ENCODE measurements at regions not wholly inside any gene's neighbourhood (a gene's known extent, or its start where the extent isn't known, plus 50 kb on each side); places are given as distances from the start of the nearest gene placed in this dataset.

DNA sequence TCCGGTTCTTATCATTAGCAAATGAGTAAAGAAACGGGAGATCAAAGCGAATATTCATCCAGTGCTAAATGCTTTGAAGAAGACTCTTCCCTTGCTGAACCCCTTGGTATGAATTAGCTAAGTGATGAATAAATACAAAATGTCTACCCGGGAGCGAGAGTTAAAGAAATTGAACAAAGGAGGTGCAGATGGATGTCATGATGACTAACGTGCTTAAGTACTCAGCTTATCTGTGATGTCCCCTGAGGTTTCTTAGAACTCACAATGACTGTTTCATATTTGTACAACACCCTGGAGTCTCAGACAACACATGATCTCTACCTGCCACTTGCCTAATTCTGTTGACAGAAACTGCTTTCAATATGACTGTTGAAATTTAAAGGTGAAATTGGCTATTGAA is 148.5 kb downstream of the TMEM200C start:
- H3K27me3 Mint-ChIP-seq: no peaks in the 10 kb centered on the region
- no peak overlapping the region for H3K4me3 Mint-ChIP-seq
- no peaks in the 10 kb centered on the region for H3K36me3 Mint-ChIP-seq
- no peaks in the 10 kb centered on the region for H3K9me3 Mint-ChIP-seq
- no peak overlapping the region for H3K27ac Mint-ChIP-seq
- no peaks in the 10 kb centered on the region for H3K4me1 Mint-ChIP-seq
- CTCF ChIA-PET: no interaction called here
- no peak for DNase-seq

DNA sequence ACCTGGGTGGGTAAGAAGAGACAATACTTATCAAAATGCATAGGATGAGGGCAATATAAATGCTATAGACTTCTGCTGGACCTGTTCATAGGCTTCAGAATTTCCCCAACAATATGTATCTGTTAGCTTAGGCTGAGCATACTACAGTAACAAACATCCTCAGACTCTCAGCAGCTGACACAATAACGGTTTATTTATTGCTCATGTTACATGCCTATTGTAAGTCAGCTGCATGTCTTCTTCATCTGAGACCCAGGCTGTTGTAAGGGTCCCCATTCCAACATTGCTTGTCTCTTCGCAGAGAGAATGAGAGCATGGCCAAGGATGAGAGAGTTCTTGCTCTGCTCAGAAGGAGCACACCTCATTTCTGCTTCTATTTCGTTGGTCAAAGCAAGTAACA is 150.7 kb downstream of the TMEM200C start:
- no peak for DNase-seq
- H3K36me3 Mint-ChIP-seq: no peaks in the 10 kb centered on the region
- H3K4me3 Mint-ChIP-seq: no peak overlapping the region
- CTCF ChIA-PET: no interaction called here
- no peaks in the 10 kb centered on the region for H3K27me3 Mint-ChIP-seq
- H3K4me1 Mint-ChIP-seq: no peaks in the 10 kb centered on the region
- H3K9me3 Mint-ChIP-seq: no peaks in the 10 kb centered on the region
- no peak overlapping the region for H3K27ac Mint-ChIP-seq

DNA sequence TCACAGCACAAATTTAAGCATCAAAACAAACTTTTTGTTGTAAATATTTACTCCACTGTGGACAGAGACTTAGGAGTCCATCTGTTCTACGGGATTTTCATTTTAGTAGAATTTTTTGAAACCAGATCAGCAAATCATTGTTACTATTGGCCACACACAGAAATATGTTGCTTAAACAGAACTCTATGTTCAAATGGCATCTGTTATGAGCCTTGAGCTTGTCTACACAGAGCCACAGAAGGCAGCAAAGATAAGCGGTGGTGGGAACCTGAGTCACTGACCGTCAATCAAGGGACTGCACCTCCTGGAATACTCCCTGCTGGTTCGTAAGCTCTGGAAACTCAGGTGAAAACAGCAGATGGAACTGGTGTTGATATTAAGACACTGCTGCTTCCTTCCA is 156.8 kb downstream of the TMEM200C start:
- Mint-ChIP-seq H3K36me3 (no peaks in the 10 kb centered on the region), H3K9me3 (no peaks in the 10 kb centered on the region), H3K27me3 (no peaks in the 10 kb centered on the region), H3K4me3 (no peak overlapping the region), H3K27ac (no peak overlapping the region), H3K4me1 (no peaks in the 10 kb centered on the region)
- DNase-seq: no peak
- CTCF ChIA-PET: no interaction called here

DNA sequence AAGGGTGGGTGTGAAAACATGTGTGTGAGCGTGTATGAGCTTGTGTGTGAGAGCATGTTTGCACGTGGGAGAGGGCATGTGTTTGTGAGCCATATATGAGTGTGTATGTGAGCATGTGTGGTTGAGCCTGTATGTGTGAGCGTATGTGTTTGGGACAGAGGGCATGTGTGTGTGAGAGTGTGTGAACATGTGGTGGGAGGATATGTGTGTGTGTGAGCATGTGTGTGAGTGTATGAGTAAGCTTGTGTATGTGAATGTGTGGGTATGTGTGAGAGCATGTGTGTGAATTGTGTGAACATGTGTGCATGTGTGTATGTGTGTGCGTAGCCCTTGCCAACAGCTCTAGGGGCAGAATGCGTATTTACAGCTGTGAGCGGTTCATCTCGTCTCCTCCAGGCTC is 163.0 kb downstream of the TMEM200C start:
- H3K27me3 Mint-ChIP-seq: no peaks in the 10 kb centered on the region
- no peaks in the 10 kb centered on the region for H3K9me3 Mint-ChIP-seq
- H3K36me3 Mint-ChIP-seq: no peaks in the 10 kb centered on the region
- no peak for DNase-seq
- no peaks in the 10 kb centered on the region for H3K4me1 Mint-ChIP-seq
- H3K27ac Mint-ChIP-seq: no peak overlapping the region
- CTCF ChIA-PET: no interaction called here
- H3K4me3 Mint-ChIP-seq: no peak overlapping the region

DNA sequence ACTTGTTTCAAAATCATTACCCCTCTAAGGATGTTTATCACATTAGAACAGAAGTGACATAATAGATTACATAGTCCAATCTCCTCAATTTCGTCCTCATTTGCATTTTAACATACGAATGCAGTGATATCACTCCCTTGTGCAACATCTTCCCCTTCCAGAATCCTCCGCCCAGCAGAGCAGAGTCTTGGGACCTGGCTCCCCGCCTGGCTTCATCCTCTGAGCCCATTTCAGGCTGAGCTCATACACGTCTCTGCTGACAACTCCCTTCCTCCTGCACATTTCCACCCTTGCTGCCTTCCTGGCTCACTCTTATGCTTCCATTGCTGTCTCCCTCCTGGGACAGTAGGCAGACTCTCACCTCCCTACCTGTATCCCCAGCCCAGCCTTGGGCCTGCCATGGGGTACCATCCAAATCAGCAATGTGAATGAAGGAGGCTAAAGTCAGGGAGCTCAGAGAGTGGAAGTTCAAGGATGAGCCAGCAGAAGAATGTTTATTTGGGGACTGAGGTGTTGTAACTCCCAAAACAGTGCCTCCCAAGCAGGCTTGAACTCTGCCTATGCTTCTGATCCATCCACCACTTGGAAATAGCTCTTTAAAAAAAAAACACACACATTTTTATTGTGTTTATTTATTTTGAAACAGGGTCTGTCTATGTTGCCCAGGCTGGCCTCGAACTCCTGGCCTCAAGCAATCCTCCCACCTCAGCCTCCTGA is 165.2 kb downstream of the TMEM200C start:
- Mint-ChIP-seq H3K9me3 (no peaks in the 10 kb centered on the region), H3K27me3 (no peaks in the 10 kb centered on the region), H3K27ac (no peak overlapping the region), H3K4me1 (no peaks in the 10 kb centered on the region), H3K36me3 (no peaks in the 10 kb centered on the region), H3K4me3 (no peak overlapping the region)
- no peak for DNase-seq
- CTCF ChIA-PET: no interaction called here

DNA sequence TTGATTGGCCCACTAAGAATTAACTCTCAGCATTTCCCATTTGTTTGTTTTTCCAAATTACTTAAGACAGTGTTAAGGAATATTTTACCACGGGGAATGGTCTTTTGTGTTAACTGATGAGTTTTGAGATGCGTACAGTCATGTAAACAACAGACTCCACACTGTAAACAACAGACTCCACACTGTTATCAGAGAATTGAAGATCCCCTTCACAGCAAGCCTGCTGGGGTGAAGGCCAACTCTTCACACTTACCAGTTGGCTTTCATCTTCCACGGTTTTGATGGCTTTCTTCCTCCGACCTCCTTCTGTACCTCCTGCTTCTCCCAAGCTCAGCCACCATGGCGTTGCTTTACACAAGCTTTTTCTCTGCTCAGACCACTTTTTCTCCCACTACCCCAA is 166.8 kb downstream of the TMEM200C start:
- CTCF ChIA-PET: no interaction called here

DNA sequence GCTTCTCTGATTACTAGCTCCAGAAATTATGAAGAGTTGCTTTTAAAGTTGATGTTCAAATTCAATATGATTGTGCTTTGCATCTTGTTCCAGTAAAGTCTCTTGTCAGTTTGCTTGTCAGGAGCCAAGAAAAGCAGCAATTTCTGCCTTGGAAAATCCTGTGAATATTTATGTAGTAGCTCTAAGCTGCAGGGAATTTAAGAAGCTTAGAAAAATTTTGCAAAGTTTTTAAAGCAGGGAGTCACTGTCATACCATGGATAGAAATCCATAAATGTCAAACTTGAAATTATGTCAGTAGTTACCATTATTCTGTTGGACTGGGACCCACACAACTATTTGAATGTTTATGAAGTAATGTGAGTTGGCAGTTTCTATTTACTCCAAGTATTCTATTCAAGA is 169.3 kb downstream of the TMEM200C start:
- Mint-ChIP-seq H3K27ac (no peak overlapping the region), H3K4me3 (no peak overlapping the region), H3K27me3 (no peaks in the 10 kb centered on the region), H3K9me3 (no peaks in the 10 kb centered on the region), H3K4me1 (no peaks in the 10 kb centered on the region), H3K36me3 (no peaks in the 10 kb centered on the region)
- CTCF ChIA-PET: interaction anchor here (0.7 kb wide), 1 partner anchor 943 kb away, joined by 4 read pairs; no protein-coding TSS in a partner anchor
- DNase-seq: no peak

More for the DNA sequence above, 166.8 kb downstream of the TMEM200C start:
- no peaks in the 10 kb centered on the region for H3K9me3 Mint-ChIP-seq
- H3K36me3 Mint-ChIP-seq: no peaks in the 10 kb centered on the region
- no peak overlapping the region for H3K27ac Mint-ChIP-seq
- no peaks in the 10 kb centered on the region for H3K27me3 Mint-ChIP-seq
- no peaks in the 10 kb centered on the region for H3K4me1 Mint-ChIP-seq
- no peak for DNase-seq
- no peak overlapping the region for H3K4me3 Mint-ChIP-seq

DNA sequence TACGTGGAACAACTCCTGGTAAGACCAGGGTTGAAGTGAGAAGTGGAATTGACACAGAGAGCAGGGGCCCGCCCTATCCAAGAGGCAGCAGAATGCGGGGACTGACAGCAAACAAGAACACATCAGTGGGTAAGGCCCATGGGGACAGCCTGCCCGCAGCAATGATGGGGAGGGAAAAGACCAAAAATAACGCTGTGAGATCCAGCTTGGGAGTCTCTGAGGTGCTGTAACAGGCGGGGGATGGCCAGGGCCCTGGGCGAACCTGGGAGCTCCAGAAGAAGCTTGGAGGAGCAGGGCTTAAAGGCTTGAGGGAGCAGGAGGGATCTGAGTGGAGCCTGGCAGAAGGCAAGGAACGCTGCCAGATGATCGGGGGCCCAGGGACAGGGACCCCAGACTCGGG is 173.4 kb downstream of the TMEM200C start:
- Mint-ChIP-seq H3K36me3 (no peaks in the 10 kb centered on the region), H3K4me3 (no peak overlapping the region), H3K27ac (no peak overlapping the region), H3K9me3 (no peaks in the 10 kb centered on the region), H3K4me1 (no peaks in the 10 kb centered on the region), H3K27me3 (no peaks in the 10 kb centered on the region)
- no peak for DNase-seq
- CTCF ChIA-PET: no interaction called here

DNA sequence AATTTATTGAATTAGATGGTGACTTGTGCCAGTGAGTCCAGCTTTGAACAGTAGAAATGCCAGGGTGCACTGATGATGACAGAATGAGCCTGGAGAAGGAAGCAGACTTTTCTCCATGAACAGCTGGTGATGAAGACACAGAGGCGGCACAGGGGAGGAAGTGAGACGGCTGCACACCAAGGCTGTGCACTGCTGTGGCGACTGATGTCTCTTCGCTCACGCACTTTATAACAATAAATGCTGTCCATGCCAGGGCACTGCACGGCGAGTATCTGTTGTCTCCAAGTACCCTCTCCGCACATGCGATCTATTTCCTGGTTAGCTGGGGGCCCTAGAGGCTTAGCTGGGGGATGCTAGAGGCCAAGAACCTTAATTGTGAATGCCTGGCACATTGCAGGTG is 175.2 kb downstream of the TMEM200C start:
- H3K4me1 Mint-ChIP-seq: no peaks in the 10 kb centered on the region
- no peak overlapping the region for H3K27ac Mint-ChIP-seq
- no peaks in the 10 kb centered on the region for H3K27me3 Mint-ChIP-seq
- H3K36me3 Mint-ChIP-seq: no peaks in the 10 kb centered on the region
- no peak overlapping the region for H3K4me3 Mint-ChIP-seq
- CTCF ChIA-PET: no interaction called here
- H3K9me3 Mint-ChIP-seq: no peaks in the 10 kb centered on the region
- no peak for DNase-seq

DNA sequence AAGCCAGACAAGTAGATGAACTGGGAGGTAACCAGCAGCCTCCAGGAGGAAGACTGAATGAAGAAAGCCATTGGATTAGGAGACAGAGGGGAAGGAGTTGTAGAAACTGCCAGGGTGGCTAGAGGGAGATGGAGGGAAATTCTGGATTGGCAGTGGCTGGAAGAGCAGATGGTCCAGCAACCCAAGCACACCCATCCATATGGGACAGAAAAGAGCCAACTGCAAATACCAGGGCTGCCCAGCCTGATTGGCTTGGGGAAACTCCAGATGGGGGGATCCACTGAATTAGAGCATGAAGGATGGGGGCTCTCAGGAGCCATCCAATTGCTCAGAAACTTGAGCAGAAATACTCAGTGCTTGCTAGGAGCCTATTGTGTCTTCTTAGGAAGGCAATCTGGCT is 173.5 kb upstream of the EPB41L3 start:
- Mint-ChIP-seq H3K9me3 (no peaks in the 10 kb centered on the region), H3K36me3 (no peaks in the 10 kb centered on the region)
- CTCF ChIA-PET: no interaction called here

DNA sequence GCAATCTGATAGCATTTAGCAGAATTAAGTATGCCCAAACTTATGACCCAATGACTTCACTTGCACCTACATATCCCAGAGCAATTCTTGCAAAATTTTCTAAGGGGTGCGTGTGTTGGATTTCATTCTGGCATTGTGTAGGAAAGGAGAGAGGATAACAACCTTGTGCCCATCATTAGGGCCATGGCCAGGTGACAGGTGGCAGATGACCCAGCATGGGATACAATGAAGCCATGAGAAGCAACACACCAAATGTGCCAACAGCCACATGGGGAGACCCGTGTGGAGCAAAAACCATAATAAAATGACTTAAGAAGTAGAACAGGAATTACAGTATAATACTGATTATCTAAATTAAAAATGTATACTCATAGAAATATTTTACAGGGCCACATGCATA is 166.9 kb upstream of the EPB41L3 start:
- CTCF ChIA-PET: no interaction called here
- Mint-ChIP-seq H3K4me1 (no peaks in the 10 kb centered on the region), H3K4me3 (no peak overlapping the region), H3K27me3 (no peaks in the 10 kb centered on the region), H3K36me3 (no peaks in the 10 kb centered on the region), H3K27ac (no peak overlapping the region), H3K9me3 (no peaks in the 10 kb centered on the region)
- DNase-seq: no peak

More for the DNA sequence above, 173.5 kb upstream of the EPB41L3 start:
- Mint-ChIP-seq H3K27ac (no peak overlapping the region), H3K4me3 (no peak overlapping the region), H3K4me1 (no peaks in the 10 kb centered on the region), H3K27me3 (no peaks in the 10 kb centered on the region)
- no peak for DNase-seq

DNA sequence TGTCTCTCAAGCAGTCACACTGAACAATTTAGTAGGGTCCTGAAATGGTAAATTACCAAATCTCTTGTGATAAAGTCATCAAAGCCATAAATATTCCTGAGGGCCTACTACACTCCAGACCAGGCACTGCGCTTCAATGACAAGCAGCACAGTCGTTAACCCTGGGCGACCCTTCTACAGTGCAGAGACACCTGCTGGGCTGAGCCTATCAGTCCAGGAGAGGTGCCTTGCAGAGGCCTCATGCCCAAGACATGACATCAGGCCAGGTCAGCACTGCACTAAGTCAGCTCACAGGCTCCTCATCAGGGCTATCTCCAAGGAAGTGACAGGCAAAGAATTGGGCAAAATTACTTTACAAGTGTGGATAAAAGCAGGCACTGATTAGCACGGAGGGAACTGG is 166.4 kb upstream of the EPB41L3 start:
- Mint-ChIP-seq H3K4me1 (no peaks in the 10 kb centered on the region), H3K27ac (no peak overlapping the region), H3K4me3 (no peak overlapping the region), H3K36me3 (no peaks in the 10 kb centered on the region), H3K27me3 (no peaks in the 10 kb centered on the region), H3K9me3 (no peaks in the 10 kb centered on the region)
- no peak for DNase-seq
- CTCF ChIA-PET: no interaction called here

DNA sequence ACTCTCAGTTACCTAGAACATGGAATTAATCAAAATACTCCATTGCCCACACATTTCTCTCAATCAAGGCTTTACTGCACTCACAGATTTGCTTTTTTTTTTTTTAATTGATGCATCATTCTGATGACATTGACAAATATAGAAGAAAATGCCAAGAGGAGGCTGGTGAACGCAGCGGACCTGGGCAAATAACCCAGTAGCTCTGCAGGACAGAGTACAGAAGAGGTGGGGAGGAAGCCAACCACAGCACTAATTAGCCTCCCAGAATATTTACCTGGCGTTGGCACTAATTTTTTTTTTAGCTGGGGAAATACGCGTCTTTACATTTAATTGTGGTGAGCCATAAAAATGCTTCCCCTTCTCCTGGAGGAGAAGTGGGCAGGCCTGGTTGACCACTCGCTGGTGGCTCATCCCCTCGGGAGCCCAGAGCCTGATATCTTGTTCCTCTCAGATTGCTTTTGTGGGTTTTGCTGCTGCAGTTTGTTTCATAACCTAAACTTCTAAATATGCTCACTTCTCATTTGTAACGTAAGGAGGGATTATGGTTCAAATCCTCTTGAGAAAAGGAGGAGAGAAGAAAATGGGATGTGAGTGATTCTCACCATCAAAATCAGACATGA is 165.8 kb upstream of the EPB41L3 start:
- H3K27me3 Mint-ChIP-seq: no peaks in the 10 kb centered on the region
- CTCF ChIA-PET: no interaction called here
- no peaks in the 10 kb centered on the region for H3K9me3 Mint-ChIP-seq
- no peaks in the 10 kb centered on the region for H3K36me3 Mint-ChIP-seq
- no peaks in the 10 kb centered on the region for H3K4me1 Mint-ChIP-seq
- DNase-seq: no peak
- no peak overlapping the region for H3K27ac Mint-ChIP-seq
- no peak overlapping the region for H3K4me3 Mint-ChIP-seq

DNA sequence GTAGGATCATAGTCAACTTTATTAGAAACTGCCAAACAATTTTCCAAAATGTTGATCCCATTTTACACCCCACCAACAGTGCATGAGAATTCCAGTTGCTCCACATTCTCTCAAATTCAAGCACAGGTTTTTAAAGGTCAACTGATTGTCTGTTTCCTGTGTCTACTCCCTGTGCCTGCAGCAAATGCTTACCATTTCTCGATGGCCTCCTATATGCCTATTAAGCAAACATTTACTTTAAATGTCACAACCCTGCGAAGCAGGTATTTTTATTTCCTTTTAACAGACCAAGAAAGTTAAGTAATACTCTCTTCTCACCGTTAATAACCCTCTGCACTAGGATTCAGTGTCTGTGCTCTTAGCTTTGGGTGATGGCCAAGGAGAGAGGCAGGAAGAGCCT is 163.8 kb upstream of the EPB41L3 start:
- Mint-ChIP-seq H3K36me3 (no peaks in the 10 kb centered on the region), H3K9me3 (no peaks in the 10 kb centered on the region), H3K27ac (no peak overlapping the region), H3K4me1 (no peaks in the 10 kb centered on the region), H3K27me3 (no peaks in the 10 kb centered on the region), H3K4me3 (no peak overlapping the region)
- DNase-seq: no peak
- CTCF ChIA-PET: no interaction called here

DNA sequence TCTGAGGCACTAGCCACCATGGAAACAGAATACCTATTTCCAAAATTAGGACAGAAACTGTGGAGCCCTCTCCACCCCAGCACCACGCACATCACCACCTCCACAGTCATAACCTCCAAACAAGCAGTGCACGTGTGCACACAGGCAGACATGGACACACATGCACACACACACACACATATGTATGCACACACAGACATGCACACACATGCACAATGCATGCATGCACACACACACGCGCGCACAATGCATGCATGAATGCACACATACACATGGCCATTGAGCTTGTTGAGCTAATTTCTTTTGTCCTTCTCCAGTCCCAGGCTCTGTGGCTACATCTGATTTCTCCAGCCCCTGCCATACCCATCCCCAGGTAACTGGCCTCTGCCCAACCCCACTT is 161.6 kb upstream of the EPB41L3 start:
- Mint-ChIP-seq H3K27me3 (no peaks in the 10 kb centered on the region), H3K9me3 (no peaks in the 10 kb centered on the region), H3K36me3 (no peaks in the 10 kb centered on the region), H3K27ac (no peak overlapping the region), H3K4me3 (no peak overlapping the region), H3K4me1 (no peaks in the 10 kb centered on the region)
- no peak for DNase-seq
- CTCF ChIA-PET: no interaction called here
